ENCODE measurements at regions not wholly inside any gene's neighbourhood (a gene's known extent, or its start where the extent isn't known, plus 50 kb on each side); places are given as distances from the start of the nearest gene placed in this dataset.

DNA sequence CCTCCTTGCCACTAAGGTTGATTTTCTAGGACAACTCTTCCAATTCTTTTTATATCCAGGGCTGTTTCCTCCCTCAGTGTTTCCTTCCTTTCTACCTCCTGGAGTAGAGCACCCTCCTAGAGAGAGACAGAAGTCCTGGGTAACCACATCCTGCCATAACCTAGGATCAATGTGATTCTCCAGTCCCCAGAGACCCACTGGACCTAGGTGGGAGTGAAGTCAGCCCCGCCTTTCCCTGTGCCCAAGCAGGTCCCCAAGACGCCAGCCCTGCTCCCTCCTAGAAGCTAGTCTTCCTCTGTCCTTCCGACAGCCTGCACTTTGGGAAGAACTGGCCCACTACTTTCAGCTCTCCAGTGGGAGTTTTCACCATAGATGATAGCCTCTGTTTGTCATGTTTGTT is 166.8 kb upstream of the PLEKHG7 start:
- DNase-seq (ENCODE audit: low read depth in 2 of 2): no peak

DNA sequence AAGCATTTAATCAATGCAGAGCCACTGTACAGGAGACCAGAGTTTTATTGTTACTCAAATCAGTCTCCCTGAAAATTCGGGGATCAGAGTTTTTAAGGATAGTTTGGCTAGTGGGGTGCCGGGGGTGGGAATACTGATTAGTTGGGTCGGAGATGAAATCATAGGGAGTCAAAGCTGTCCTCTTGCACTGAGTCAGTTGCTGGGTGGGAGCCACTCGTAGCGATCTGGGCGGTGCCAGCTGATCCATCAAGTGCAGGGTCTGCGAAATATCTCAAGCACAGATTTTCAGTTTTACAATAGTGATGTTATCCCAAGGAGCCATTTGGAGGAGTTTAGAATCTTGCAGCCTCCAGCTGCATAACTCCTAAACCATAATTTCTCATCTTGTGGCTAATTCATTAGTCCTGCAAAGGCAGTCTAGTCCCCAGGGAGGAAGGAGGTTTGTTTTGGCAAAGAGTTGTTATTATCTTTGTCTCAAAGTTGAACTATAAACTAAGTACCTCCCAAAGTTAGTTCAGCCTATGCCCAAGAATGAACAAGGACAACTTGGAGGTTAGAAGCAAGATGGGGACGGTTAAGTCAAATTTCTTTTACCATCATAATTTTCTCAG is 169.4 kb upstream of the PLEKHG7 start:
- no peak for DNase-seq (ENCODE audit: low read depth in 2 of 2)

DNA sequence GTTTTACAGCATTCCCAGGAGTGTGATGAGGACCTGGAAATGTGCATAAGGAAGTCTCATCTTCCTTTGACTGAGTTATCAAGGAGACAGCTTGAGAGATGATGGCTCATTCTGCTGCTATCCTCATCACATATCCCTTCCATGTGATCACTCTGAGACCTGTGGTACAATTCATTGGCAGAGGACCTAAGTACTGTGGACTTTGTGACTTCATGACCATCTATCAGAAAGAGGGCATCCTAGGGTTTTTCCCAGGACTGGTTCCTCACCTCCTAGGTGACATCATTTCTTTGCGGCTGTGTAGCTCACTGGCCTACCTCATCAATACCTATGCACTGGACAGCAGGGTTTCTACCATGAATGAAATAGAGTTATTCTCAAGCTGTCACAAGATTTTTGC is 172.1 kb upstream of the PLEKHG7 start:
- DNase-seq (ENCODE audit: low read depth in 2 of 2): no peak

DNA sequence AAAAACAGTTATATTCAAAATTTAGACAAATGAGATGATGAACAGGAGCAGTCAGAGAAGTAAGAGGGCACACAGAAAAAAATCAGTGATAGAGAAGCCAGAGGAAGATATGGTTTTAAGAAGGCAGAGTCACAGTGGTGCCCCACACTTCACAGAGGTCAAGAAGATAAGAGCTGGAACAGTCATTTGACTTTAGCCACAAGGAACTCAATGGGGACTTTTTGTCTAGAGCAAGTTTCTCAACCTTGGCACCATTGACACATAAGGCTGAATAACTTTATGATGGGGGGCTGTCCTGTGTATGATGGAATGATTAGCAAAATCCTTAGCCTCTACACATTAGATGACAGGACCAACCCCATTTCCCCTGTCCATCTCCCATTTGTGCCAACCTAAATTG is 172.8 kb upstream of the PLEKHG7 start:
- no peak for DNase-seq (ENCODE audit: low read depth in 2 of 2)

DNA sequence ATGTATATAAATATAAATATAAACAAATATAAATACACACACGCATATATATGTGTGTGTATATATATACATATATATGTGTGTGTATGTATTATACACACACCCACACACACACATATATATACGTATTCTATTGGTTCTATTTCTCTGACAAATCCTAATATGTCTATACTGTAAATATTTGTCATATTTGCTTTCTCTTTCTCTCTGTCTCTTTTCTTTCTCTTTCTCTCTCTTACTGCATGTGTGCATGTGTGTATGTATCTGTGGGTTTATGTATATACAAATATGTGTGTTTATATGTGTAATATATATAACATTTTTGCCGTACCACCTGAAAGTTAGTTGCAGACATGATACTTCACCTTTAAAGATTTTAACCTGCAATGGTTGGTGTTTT is 174.2 kb upstream of the PLEKHG7 start:
- DNase-seq (ENCODE audit: low read depth in 2 of 2): no peak

DNA sequence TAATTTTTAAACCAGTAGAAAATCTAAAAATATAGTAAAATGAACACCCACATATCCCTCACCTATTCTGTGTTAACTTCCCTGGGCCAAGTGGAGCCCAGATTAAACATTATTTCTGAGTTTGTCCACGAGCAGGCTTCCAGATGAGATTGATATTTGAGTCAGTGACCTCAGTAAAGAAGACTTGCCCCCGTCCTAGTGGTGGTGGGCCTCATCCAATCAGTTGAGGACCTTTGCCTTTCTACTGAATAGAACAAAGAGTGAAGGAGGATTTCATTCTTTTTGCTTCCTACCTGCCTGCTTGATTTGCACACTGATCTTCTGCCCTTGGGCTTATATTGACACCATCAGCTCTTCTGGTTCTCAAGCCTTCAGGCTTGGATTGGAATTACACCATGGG is 174.7 kb upstream of the PLEKHG7 start:
- DNase-seq (ENCODE audit: low read depth in 2 of 2): no peak

DNA sequence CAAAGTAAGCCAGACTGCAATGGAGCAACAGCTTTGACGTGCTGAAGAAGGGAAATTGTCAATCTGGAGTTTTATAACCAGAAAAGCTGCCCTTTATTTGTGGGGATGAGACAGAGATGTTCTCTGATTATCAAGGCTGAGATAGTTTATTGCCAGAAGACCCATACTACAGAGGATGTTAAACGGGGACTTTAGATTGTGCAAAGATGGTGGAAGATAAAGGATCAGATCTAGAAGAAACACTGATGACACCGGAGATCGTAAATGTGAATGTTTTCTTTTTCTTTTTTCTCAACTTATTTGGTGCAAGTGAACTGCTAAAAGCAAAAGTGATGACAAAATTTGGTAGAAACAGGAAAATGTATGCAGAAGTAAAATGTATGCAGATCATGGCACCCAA is 178.3 kb upstream of the PLEKHG7 start:
- no peak for DNase-seq (ENCODE audit: low read depth in 2 of 2)

DNA sequence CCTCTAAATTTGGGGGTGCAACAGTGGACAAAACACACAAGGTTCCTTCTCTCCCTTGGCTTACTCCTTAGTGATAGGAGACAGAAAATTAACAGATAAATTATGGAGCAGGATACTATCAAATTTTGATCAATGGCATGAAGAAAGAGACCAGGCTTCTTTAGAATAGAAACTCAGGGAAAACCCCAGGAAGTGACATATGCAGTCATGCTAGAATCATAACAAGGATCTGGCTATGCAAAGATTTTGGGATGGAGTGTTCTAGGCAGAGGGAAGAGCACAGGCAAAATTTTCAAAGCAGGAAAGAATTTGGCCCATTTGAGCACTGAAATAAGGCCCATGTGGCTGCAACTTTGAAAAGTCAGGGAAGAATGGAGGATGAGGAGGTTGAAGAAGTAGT is 182.3 kb upstream of the PLEKHG7 start:
- no peak for DNase-seq (ENCODE audit: low read depth in 2 of 2)

DNA sequence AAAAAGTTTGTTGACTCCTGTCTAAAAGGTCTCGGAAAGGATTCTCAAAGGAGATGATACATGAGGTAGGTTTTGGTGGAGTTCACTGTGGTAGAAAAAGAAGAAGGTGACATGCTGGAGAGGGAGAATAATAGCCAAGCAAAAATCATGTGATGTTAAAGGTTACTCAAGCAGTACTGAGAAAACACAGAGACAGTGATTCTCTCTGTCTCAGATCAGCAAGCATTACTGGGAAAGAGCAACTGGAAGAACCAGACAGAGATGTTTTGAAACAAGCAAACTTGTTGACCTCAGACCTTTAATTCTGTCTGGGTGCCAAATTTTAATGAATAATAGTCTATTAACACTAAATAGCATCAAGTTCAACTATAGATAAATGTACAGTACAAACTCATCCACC is 183.5 kb upstream of the PLEKHG7 start:
- DNase-seq (ENCODE audit: low read depth in 2 of 2): no peak

DNA sequence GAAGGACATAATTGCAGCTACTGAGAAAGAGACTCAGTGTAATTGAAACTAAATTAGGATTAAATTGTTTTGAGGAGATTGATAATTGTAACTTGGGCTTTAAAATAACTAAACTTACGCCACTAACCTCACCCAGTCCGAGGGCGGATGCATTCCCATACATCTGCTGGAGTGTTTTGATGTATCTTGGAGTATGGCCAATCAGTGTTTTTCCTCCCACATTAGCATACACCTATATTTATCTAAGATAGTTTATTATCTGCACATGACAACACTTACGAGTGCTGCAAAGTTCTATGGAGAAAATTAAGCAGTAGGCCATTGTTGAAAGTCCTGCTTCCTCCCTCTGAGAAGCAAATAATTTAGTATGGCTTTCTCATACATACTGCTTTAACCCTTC is 184.7 kb upstream of the PLEKHG7 start:
- no peak for DNase-seq (ENCODE audit: low read depth in 2 of 2)

DNA sequence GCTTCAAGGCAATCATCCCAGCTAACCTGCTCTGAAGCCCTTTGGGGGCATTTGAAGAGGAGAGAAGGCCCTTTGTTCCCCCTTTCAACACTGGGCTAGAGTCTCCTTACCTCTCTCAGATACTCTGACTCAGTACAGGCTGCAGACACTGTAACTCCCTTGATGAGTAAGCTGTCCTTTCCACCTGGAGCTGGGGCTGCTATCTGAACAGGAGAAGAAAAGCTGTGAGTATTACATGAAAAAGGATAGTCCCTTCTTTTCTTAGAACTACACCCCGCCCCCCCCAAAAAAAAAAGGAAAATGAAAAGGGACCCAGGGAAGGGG is 186.6 kb upstream of the PLEKHG7 start:
- no peak for DNase-seq (ENCODE audit: low read depth in 2 of 2)

DNA sequence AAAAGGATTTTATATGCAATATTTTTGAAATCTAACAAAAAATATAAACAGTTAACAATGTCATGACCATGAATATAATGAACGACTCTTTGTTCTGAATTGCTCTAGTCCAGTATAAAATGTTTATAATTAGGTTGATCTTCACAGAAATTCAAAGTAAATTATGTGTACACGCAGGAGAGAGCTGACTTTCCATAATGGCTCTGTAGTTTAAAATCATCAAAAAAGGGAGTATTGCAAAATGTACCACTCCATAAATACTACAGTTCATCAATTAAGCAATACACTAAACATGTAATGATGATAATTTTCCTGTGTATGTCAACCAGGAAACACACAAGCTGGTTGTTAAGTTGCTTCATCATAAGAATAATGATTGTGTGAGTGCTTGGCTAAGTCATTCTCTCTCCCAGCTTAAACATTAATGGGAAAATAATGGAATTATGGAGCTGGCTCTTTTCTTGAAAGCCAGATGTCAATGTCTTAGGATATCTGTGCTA is 189.5 kb upstream of the PLEKHG7 start:
- no peak for DNase-seq (ENCODE audit: low read depth in 2 of 2)

DNA sequence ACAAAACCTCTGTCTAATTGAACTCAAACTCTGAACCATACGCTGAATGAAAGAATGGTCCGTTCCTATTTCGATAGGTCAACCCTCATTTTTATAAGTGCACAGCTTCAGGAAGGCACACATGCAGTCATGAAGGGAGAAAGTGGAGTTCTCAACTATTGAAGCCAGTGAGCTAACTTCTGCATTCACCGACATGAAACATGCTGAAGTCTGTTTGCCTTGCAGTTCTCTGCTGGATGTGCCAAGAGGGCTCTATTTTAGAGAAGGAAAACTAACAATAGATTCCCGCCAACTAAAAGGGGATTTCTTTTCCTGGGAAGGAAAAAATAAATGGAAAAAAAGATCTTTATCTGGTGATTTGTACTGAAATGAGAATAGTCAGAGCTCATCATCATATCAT is 191.0 kb upstream of the PLEKHG7 start:
- no peak for DNase-seq (ENCODE audit: low read depth in 2 of 2)

DNA sequence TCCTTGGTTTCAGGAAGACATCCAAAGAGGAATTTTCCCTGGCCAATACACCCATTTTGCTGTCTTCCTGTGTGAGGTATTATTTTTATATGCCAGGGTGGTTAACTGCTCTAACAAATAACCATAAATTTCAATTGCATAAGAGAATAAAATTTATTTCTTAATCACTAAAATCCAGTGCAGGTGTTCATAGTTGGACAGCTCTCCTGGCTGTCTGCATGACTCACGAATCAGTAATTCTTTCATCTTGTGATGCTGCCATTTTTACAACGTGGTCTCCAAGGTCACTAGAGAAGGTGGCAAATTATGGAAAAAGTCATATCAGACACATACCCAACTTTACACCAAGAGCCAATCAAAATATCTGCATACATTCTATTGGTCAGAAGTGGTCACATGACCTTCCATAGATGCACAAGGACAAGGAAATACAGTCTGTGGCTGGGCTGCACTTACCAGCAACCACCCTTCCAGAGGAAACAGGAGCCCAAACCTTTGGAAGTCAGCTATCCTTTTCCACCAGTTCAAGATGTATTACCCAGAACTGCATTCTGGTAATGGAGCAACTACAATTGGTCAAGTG is 193.5 kb upstream of the PLEKHG7 start:
- DNase-seq (ENCODE audit: low read depth in 2 of 2): no peak

DNA sequence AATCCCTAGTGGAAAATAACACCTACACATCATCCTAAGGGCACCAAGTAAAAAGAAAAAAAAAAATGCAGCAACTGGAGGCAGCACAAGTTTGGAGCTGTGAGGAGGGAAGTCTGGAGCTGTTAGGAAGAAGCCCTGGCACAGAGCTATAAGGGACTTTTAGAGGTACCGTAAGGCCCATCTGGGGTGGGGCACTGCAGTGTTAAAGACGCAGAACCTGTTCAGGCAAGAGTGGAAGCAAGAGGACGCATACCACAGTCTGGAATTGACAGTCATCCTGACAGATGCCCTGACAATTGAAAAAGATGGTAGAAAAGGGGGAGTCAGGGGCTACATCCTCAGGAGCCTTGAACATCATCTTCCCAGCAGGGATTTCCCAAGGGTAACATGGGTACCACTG is 195.9 kb upstream of the PLEKHG7 start:
- no peak for DNase-seq (ENCODE audit: low read depth in 2 of 2)

DNA sequence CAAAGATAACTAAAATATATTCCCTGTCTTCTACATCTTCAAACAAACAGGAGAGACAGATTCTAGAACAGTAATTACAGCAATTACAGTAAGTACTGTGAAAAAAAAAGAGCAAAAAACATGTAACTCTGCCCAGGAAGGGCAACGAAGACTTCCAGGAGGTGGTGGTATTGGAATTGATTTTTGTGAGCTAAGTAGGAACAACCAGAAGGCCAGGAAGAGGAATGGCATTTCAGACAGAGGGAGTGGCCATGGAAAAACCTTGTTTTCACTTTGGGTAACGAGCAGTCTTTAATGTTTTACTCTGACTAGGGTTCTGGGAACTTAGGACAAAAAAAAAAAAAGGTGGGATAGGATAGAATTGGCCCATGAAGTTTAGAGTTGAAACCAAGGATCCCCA is 196.3 kb upstream of the PLEKHG7 start:
- no peak for DNase-seq (ENCODE audit: low read depth in 2 of 2)

DNA sequence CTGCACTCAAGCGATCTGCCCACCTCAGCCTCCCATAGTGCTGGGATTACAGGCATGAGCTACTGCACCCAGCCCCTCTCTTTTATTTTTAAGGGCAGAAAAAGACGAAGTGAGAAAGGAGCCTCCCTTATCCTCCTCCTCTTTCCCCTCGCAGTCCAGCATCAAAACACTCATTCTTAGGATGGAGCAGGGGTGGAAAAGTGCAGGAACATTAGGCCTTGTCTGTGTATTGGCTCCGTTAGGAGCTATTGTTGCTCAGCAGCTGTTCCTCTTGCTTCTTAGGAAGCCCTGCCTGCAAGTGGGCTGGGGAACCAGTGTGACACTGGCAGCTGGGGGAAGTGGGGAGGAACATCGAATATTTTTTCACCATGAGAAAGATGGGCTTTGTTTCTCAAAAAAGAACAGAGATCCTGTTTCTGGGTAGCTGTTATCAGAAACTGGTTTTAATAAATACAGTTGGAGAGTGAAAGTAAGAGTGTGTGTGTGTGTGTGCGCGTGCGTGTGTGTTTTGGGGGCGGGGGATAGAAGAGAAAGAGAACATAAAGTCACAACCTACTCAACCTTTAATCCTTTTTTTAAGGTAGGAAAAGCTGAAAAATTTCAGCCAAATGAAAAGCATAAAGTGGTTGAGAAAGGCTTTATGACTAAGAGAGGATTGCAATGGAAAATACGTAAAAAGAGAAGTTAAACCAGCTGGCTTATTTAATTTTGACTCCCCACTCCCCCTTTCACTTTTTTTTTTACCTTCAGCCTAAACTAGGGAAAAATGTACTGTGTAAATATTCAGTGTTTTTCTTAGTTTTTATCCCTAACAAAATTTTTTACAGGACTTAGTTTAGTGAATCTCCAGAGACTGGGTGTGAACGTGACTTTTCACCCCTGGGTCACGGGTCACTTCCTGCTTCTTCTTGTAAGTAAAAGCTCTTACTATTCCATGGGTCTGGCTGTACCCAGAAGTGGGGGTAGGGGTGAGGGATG is 197.2 kb upstream of the PLEKHG7 start:
- DNase-seq (ENCODE audit: low read depth in 2 of 2): peak; percentile 35 to 59

DNA sequence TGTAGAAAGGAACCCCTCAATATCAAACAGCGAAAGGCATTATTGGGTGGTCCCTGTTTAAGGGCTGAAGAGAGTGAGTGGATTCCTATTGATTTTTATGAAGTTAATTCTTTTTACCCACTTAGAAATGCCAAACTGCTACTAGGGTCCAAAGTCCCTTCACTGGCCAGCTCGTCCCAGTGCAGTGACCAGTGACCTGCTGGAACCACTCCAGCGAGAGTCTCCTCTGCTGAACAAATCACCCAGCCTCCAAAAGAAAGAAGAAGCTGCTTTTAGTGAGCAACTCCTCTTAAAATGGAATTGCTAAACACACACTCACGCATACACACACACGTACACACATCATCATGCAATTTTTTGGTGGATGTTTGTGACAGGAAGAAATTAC is 198.2 kb upstream of the PLEKHG7 start:
- DNase-seq (ENCODE audit: low read depth in 2 of 2): no peak

DNA sequence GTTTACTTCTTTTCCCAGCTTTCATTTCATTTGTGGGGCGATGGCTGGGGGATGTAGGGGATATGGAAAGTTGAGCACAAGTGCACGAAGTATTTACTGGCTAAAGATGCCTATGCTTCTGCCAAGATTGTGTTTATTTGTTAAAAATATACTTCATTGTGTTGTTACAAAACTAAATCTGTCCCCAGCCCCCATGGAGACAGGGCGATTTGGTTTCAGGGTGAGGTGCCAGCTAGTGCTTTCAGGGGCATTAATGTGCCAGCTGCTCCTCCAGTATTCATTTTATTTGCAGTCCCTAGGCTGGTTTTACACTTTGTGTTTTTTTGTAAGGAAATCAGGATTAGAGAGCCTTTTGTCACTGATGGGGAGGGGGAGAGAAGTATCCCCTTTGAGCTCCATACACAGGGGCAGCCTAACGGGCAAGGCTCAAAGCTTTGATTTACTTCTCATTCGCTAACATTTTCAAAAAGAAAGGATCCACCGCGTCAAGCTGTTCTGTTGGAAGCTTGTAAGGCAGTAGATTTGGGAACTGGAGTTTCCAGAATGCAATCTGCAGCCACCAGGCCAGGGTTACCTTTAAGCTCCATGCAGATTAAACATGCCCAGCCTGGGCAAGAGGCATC is 198.7 kb upstream of the PLEKHG7 start:
- no peak for DNase-seq (ENCODE audit: low read depth in 2 of 2)

DNA sequence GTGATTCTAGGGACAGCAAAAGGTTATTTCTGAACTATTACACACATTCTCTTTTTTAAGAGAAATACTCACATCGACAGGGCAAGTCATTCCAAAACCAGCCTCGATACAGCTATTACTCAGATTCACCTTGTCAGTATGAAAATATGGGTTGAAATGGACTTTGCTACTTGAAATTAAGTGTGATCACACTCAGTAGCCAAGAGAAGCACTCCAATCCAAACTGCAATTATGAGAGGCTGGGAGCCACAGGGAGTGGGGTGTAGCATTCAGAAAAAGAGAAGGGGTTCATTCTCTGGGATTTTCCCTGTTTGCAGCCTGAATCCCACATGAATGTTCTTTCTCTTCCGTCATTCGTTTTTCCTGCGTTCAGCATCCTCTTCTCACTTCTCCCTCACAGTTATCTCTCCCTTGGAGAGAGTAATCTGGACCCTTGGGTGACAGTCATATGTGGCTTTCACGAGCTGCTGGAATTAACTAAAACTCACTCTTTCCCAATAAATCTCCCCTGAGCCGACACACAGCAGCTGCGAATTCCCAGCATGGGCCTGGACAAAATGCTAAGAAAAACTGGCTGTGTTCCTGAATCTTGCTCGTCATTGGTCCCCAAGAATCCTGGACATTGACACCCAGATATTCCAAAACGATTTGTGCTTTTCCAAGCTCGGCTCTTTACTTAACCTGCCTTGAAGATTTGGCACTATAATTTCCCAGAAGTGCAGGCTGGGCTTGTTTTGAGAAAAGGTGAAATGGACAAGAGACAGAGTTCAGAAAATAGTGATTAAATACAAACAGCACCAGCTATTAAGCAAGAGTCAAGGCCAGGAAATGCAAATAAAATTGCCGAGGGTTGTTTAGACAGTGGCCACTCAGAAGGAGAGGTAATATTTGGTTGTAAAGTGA is 199.5 kb upstream of the PLEKHG7 start:
- DNase-seq (ENCODE audit: low read depth in 2 of 2): no peak

DNA sequence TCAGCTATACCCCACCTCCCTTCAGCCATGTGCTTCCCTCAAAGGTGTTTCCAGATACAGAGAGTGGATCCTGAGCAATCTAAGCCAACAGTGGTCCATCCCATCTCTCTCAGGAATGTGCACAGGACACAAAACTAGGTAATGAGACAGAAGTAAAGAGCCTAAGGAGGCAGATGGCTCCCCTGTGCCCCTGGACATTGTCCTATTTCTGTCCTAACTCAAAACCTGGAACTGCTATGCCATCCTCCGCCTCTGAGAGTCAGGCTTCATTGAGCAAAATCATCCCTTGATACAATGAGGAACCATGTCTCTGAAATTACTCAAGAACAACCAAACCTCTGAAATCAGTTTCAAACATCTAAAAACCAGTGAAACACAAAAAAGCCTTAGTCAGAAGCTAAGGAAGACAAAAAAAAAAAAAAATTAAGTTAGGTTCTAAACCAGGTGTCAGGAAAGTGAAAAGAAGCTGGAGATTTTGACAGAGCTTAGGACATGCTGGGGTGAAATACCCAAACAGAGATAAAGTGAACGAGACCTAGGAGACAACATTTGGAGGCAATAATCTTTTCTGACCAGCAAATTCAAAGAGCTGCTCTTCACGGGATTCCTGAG is 200.3 kb upstream of the PLEKHG7 start:
- DNase-seq (ENCODE audit: low read depth in 2 of 2): no peak
